GM21526 (cell line): ENCODE measurements at regions not wholly inside any gene's neighbourhood (a gene's known extent, or its start where the extent isn't known, plus 50 kb on each side); places are given as distances from the start of the nearest gene placed in this dataset.

Experiments
- ATAC-seq: cut with Tn5 transposase; IDR thresholded peaks from one replicate; pipeline ENCODE4 v1.9.1; 2021; ENCODE audit warnings: moderate library complexity; ENCODE audit not compliant: unreplicated experiment, low FRiP score

- ATAC-seq: no peak
These were observed 82.8 kb downstream of the C11orf91 start for GRCh38 chr11:33617672-33618350.

GRCh38 chr11:33616552-33616951, 84.1 kb downstream of the C11orf91 start:
- ATAC-seq: no peak

- ATAC-seq: no peak
These were observed 84.9 kb downstream of the C11orf91 start for GRCh38 chr11:33615751-33616150.

- no peak for ATAC-seq
These were observed 87.2 kb downstream of the C11orf91 start for GRCh38 chr11:33613404-33613803.

GRCh38 chr11:33610903-33611302, 89.7 kb downstream of the C11orf91 start:
- ATAC-seq: no peak

- ATAC-seq: no peak
These were observed 92.2 kb downstream of the C11orf91 start for GRCh38 chr11:33608386-33608785.

GRCh38 chr11:33606762-33607161, 93.9 kb downstream of the C11orf91 start:
- no peak for ATAC-seq

- no peak for ATAC-seq
These were observed 94.9 kb downstream of the C11orf91 start for GRCh38 chr11:33605703-33606102.

- no peak for ATAC-seq
These were observed 102.1 kb downstream of the C11orf91 start for GRCh38 chr11:33598426-33599069.

- ATAC-seq: no peak
These were observed 106.4 kb downstream of the C11orf91 start for GRCh38 chr11:33594188-33594587.

GRCh38 chr11:33590441-33590840, 110.2 kb downstream of the C11orf91 start:
- no peak for ATAC-seq

GRCh38 chr11:33588056-33588455, 112.6 kb downstream of the C11orf91 start:
- ATAC-seq: no peak

- no peak for ATAC-seq
These were observed 114.9 kb downstream of the C11orf91 start for GRCh38 chr11:33585586-33586209.

GRCh38 chr11:33582636-33583325, 117.8 kb downstream of the C11orf91 start:
- no peak for ATAC-seq

- ATAC-seq: no peak
These were observed 121.5 kb downstream of the C11orf91 start for GRCh38 chr11:33579101-33579500.

- ATAC-seq: no peak
These were observed 123.4 kb downstream of the C11orf91 start for GRCh38 chr11:33577204-33577603.

- ATAC-seq: peak; percentile 78
These were observed 125.3 kb downstream of the C11orf91 start for GRCh38 chr11:33575311-33575710.

GRCh38 chr11:33574331-33574730, 126.3 kb downstream of the C11orf91 start:
- no peak for ATAC-seq

- ATAC-seq: no peak
These were observed 131.3 kb downstream of the C11orf91 start for GRCh38 chr11:33569333-33569732.

GRCh38 chr11:33567004-33567403, 133.6 kb downstream of the C11orf91 start:
- no peak for ATAC-seq

GRCh38 chr11:33564856-33565453, 135.7 kb downstream of the C11orf91 start:
- ATAC-seq: no peak
